ENCODE measurements at regions not wholly inside any gene's neighbourhood (a gene's known extent, or its start where the extent isn't known, plus 50 kb on each side); places are given as distances from the start of the nearest gene placed in this dataset.

DNA sequence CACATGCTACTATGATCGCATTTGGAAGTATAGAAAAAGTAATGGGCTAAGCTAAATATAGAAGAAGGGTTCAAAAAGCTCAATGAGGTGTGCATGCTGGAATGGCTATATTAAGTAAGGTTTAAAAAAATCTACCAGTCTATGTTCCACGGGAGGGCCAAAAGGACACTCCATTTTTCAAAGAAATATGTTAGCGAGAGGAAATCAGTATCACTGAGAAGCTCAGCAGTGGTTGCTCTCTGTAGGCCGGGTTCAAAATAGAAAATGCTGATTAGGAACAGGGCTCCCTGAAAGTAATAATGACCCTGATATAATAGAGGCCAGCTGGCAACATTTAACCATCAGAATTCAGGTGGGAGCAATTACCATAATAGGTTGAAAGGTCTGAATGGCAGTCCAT is 224.5 kb upstream of the SEMA3E start:
- no peak for DNase-seq (ENCODE audit: unreplicated experiment)
- intact Hi-C loops (cut with micrococcal nuclease): no loop called here
- no TSS peak for BruUV-seq (replicated peaks)
- Mint-ChIP-seq H3K27me3 (ENCODE audit: insufficient read depth, unreplicated experiment) (peaks cover 71% of the 10 kb centered on the region), H3K4me1 (ENCODE audit: insufficient read depth, unreplicated experiment) (peaks cover 7% of the 10 kb centered on the region), H3K4me3 (ENCODE audit: unreplicated experiment) (no peak overlapping the region), H3K9me3 (ENCODE audit: unreplicated experiment) (no peaks in the 10 kb centered on the region), H3K27ac (ENCODE audit: low read depth, unreplicated experiment) (no peak overlapping the region), H3K36me3 (ENCODE audit: insufficient read depth, unreplicated experiment) (no peaks in the 10 kb centered on the region)
- TF ChIP-seq, protein P1, sequence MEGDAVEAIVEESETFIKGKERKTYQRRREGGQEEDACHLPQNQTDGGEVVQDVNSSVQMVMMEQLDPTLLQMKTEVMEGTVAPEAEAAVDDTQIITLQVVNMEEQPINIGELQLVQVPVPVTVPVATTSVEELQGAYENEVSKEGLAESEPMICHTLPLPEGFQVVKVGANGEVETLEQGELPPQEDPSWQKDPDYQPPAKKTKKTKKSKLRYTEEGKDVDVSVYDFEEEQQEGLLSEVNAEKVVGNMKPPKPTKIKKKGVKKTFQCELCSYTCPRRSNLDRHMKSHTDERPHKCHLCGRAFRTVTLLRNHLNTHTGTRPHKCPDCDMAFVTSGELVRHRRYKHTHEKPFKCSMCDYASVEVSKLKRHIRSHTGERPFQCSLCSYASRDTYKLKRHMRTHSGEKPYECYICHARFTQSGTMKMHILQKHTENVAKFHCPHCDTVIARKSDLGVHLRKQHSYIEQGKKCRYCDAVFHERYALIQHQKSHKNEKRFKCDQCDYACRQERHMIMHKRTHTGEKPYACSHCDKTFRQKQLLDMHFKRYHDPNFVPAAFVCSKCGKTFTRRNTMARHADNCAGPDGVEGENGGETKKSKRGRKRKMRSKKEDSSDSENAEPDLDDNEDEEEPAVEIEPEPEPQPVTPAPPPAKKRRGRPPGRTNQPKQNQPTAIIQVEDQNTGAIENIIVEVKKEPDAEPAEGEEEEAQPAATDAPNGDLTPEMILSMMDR (IDR thresholded peaks at IDR 0.05; ENCODE audit: unreplicated experiment): no peak
- CTCF ChIA-PET: interaction anchor here (1.2 kb wide), 1 partner anchor 9 kb away, joined by 3 read pairs; no protein-coding TSS in a partner anchor
- POLR2A ChIA-PET: no interaction called here

DNA sequence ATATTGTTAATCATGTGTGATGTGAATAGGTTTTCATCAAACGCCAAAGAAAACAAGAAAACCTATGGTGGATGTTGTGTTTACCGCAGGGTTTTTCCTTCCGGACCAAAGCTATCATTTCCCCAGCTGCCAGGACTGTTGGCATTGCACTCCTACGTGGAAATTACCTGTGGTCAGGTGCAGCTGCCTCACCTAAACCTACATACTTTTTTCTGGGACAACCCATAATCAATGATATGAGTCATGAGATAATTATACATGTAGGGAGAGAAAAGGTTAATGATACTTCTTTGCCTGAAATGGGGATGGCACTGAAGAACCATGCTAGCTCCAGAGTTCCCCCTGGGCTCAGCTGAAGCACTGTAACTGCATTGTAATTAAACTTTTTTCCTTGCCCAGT is 223.6 kb upstream of the SEMA3E start:
- H3K4me1 Mint-ChIP-seq (ENCODE audit: insufficient read depth, unreplicated experiment): peaks cover 7% of the 10 kb centered on the region
- POLR2A ChIA-PET: no interaction called here
- no peak for DNase-seq (ENCODE audit: unreplicated experiment)
- TF ChIP-seq, protein P1 (IDR thresholded peaks at IDR 0.05; ENCODE audit: unreplicated experiment): no peak
- no peaks in the 10 kb centered on the region for H3K9me3 Mint-ChIP-seq (ENCODE audit: unreplicated experiment)
- no TSS peak for BruUV-seq (replicated peaks)
- CTCF ChIA-PET: interaction anchor here (1.2 kb wide), 1 partner anchor 10 kb away, joined by 3 read pairs; no protein-coding TSS in a partner anchor
- peaks cover 73% of the 10 kb centered on the region for H3K27me3 Mint-ChIP-seq (ENCODE audit: insufficient read depth, unreplicated experiment)
- no peaks in the 10 kb centered on the region for H3K36me3 Mint-ChIP-seq (ENCODE audit: insufficient read depth, unreplicated experiment)
- no peak overlapping the region for H3K4me3 Mint-ChIP-seq (ENCODE audit: unreplicated experiment)
- H3K27ac Mint-ChIP-seq (ENCODE audit: low read depth, unreplicated experiment): no peak overlapping the region
- intact Hi-C loops (cut with micrococcal nuclease): no loop called here

DNA sequence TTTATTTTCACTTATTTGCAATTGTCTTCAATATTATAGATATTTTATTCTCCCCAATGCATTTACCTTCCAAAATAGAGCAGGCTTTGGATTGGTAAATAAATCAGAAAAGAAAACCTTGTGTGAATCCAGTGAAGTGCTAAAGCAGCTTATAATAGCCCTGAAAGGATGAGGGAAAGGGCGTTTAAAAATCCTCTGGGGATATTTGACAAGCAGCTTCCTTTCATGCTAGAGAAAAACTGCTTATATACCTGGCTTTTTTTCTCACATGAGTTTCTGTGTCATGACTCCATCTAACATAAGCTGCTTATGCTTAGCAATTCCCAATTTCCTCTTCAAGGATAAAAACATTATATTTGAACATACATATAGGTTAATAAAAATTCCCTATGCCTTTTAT is 221.6 kb upstream of the SEMA3E start:
- Mint-ChIP-seq H3K9me3 (ENCODE audit: unreplicated experiment) (no peaks in the 10 kb centered on the region), H3K4me1 (ENCODE audit: insufficient read depth, unreplicated experiment) (no peaks in the 10 kb centered on the region), H3K4me3 (ENCODE audit: unreplicated experiment) (no peak overlapping the region), H3K27ac (ENCODE audit: low read depth, unreplicated experiment) (no peak overlapping the region), H3K36me3 (ENCODE audit: insufficient read depth, unreplicated experiment) (no peaks in the 10 kb centered on the region), H3K27me3 (ENCODE audit: insufficient read depth, unreplicated experiment) (peaks cover 71% of the 10 kb centered on the region)
- TF ChIP-seq, protein P1 (IDR thresholded peaks at IDR 0.05; ENCODE audit: unreplicated experiment): no peak
- intact Hi-C loops (cut with micrococcal nuclease): no loop called here
- ChIA-PET CTCF (no interaction called here), POLR2A (no interaction called here)
- no peak for DNase-seq (ENCODE audit: unreplicated experiment)
- BruUV-seq (replicated peaks): no TSS peak

DNA sequence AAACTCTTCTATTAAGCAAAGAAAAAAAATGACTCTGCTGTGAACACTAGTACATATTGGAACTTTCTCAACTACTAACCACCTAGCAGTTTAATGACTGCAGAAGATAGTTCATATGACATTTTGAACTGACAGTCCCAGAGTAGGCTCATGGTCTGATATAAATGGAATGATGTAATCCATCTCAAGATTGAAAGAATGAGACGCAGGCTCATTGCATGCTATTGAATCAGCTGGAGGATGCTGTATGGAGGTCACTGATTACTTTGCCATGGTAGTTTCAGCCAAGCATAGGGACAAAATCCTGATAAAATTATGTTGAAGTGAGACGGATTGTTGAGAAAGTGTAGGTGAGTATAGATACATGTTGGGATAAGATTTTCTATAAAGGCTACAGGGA is 217.6 kb upstream of the SEMA3E start:
- Mint-ChIP-seq H3K27me3 (ENCODE audit: insufficient read depth, unreplicated experiment) (peaks cover 54% of the 10 kb centered on the region), H3K4me1 (ENCODE audit: insufficient read depth, unreplicated experiment) (no peaks in the 10 kb centered on the region), H3K4me3 (ENCODE audit: unreplicated experiment) (no peak overlapping the region), H3K27ac (ENCODE audit: low read depth, unreplicated experiment) (no peak overlapping the region), H3K36me3 (ENCODE audit: insufficient read depth, unreplicated experiment) (no peaks in the 10 kb centered on the region), H3K9me3 (ENCODE audit: unreplicated experiment) (no peaks in the 10 kb centered on the region)
- POLR2A ChIA-PET: no interaction called here
- intact Hi-C loops (cut with micrococcal nuclease): no loop called here
- TF ChIP-seq, protein P1 (IDR thresholded peaks at IDR 0.05; ENCODE audit: unreplicated experiment): no peak
- no peak for DNase-seq (ENCODE audit: unreplicated experiment)
- CTCF ChIA-PET: no interaction called here
- BruUV-seq (replicated peaks): no TSS peak
